Cortex of kidney (tissue), 1 donor: ENCODE measurements at regions not wholly inside any gene's neighbourhood (a gene's known extent, or its start where the extent isn't known, plus 50 kb on each side); places are given as distances from the start of the nearest gene placed in this dataset.

Experiments
- DNase-seq: peaks from one replicate; lab custom pipeline; 2025; lab: John Stamatoyannopoulos, UW

GRCh38 chr12:126095748-126096510 lies 1030.7 kb downstream of the AACS start:
- DNase-seq: no peak

GRCh38 chr12:126106706-126107105 lies 1041.5 kb downstream of the AACS start:
- no peak for DNase-seq

GRCh38 chr12:126107659-126108058 lies 1042.4 kb downstream of the AACS start:
- DNase-seq: no peak

- no peak for DNase-seq
These were observed 1043.0 kb downstream of the AACS start for GRCh38 chr12:126108247-126108646.

GRCh38 chr12:126112141-126112540 lies 1046.9 kb downstream of the AACS start:
- DNase-seq: no peak

- DNase-seq: no peak
These were observed 1047.6 kb downstream of the AACS start for GRCh38 chr12:126112849-126113248.

GRCh38 chr12:126114441-126114840 lies 1049.2 kb downstream of the AACS start:
- no peak for DNase-seq

- DNase-seq: no peak
These were observed 1052.3 kb downstream of the AACS start for GRCh38 chr12:126117502-126117901.

- no peak for DNase-seq
These were observed 1074.1 kb downstream of the AACS start for GRCh38 chr12:126139355-126139754.

GRCh38 chr12:126144603-126145002 lies 1079.4 kb downstream of the AACS start:
- no peak for DNase-seq

- DNase-seq: no peak
These were observed 1082.1 kb downstream of the AACS start for GRCh38 chr12:126147321-126147720.

- no peak for DNase-seq
These were observed 1091.8 kb downstream of the AACS start for GRCh38 chr12:126156806-126157574.

- DNase-seq: no peak
These were observed 1092.3 kb downstream of the AACS start for GRCh38 chr12:126157575-126157966.

GRCh38 chr12:126159139-126159538 lies 1093.9 kb downstream of the AACS start:
- DNase-seq: no peak

- DNase-seq: no peak
These were observed 1095.7 kb downstream of the AACS start for GRCh38 chr12:126160912-126161311.

GRCh38 chr12:126163984-126164383 lies 1098.7 kb downstream of the AACS start:
- DNase-seq: no peak

GRCh38 chr12:126171937-126172559 lies 1106.8 kb downstream of the AACS start:
- DNase-seq: no peak

- no peak for DNase-seq
These were observed 1117.5 kb downstream of the AACS start for GRCh38 chr12:126182619-126183236.

GRCh38 chr12:126185025-126185424 lies 1119.8 kb downstream of the AACS start:
- no peak for DNase-seq

- DNase-seq: no peak
These were observed 1124.6 kb downstream of the AACS start for GRCh38 chr12:126189856-126190255.

- no peak for DNase-seq
These were observed 1126.0 kb downstream of the AACS start for GRCh38 chr12:126191031-126191891.

GRCh38 chr12:126191949-126192348 lies 1126.7 kb downstream of the AACS start:
- no peak for DNase-seq
